ENCODE measurements at regions not wholly inside any gene's neighbourhood (a gene's known extent, or its start where the extent isn't known, plus 50 kb on each side); places are given as distances from the start of the nearest gene placed in this dataset.

DNA sequence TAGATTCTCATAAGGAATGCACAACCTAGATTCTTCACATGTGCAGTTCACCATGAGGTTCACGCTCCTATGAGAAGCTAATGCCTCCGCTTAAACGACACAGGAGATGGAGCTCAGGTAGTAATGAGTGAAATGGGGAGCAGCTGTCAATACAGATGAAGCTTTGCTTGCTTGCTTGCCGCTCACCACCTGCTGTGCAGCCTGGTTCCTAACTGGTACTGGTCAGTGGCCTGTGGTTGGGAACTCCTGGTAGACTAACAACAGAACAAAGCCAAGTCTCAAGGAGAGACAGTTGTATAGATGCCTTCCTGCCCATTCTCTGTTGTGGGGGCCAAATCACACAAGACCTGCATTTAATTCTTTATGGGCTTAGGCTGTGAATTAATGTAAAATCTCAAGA lies 449.2 kb upstream of the TNP1 start:
- no peaks in the 10 kb centered on the region for H3K79me2 ChIP-seq (ENCODE audit: low read depth)
- no TSS peak for BruUV-seq (replicated peaks)
- H3K4me1 ChIP-seq (replicated peaks; ENCODE audit: insufficient read depth), result 0 out of 2 replicates have a peak, but pooled peaks cover 1% of the 10 kb centered on the region

GRCh38 chr2:217307023-217307422 lies 447.2 kb upstream of the TNP1 start:
- CTCF ChIA-PET, result no interaction called here
- POLR2A ChIA-PET (ENCODE audit: unreplicated experiment), result no interaction called here
- Histone ChIP-seq H3K27ac (no peak overlapping the region), H3K4me1 (replicated peaks; ENCODE audit: insufficient read depth) (no peaks in the 10 kb centered on the region), H3K4me2 (no peak overlapping the region), H3K79me2 (ENCODE audit: low read depth) (no peaks in the 10 kb centered on the region), H4K20me1 (ENCODE audit: insufficient read depth) (no peaks in the 10 kb centered on the region), H3K9me2 (ENCODE audit: insufficient read depth) (no peaks in the 10 kb centered on the region), H3K9me3 (ENCODE audit: insufficient read depth, low read depth) (no peaks in the 10 kb centered on the region), H3K27me3 (ENCODE audit: insufficient read depth, low read depth) (no peaks in the 10 kb centered on the region), H3F3A (ENCODE audit: insufficient read depth, low read depth) (no peaks in the 10 kb centered on the region), H3K4me3 (no peak overlapping the region), H3K36me3 (ENCODE audit: low read depth) (no peaks in the 10 kb centered on the region), H2AFZ (no peak overlapping the region)
- no peak for DNase-seq
- intact Hi-C loops (cut with micrococcal nuclease; ENCODE audit: unreplicated experiment), result no loop called here
- BruUV-seq (replicated peaks), result no TSS peak
- TF ChIP-seq, protein P1, sequence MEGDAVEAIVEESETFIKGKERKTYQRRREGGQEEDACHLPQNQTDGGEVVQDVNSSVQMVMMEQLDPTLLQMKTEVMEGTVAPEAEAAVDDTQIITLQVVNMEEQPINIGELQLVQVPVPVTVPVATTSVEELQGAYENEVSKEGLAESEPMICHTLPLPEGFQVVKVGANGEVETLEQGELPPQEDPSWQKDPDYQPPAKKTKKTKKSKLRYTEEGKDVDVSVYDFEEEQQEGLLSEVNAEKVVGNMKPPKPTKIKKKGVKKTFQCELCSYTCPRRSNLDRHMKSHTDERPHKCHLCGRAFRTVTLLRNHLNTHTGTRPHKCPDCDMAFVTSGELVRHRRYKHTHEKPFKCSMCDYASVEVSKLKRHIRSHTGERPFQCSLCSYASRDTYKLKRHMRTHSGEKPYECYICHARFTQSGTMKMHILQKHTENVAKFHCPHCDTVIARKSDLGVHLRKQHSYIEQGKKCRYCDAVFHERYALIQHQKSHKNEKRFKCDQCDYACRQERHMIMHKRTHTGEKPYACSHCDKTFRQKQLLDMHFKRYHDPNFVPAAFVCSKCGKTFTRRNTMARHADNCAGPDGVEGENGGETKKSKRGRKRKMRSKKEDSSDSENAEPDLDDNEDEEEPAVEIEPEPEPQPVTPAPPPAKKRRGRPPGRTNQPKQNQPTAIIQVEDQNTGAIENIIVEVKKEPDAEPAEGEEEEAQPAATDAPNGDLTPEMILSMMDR (conservative IDR thresholded peaks at IDR 0.05), result no peak

More for the DNA sequence above, 449.2 kb upstream of the TNP1 start:
- intact Hi-C loops (cut with micrococcal nuclease; ENCODE audit: unreplicated experiment), result no loop called here
- Histone ChIP-seq H3K9me3 (ENCODE audit: insufficient read depth, low read depth) (no peaks in the 10 kb centered on the region), H2AFZ (no peak overlapping the region), H3K27me3 (ENCODE audit: insufficient read depth, low read depth) (no peaks in the 10 kb centered on the region), H3K4me3 (no peak overlapping the region), H3K4me2 (no peak overlapping the region), H3K9me2 (ENCODE audit: insufficient read depth) (no peaks in the 10 kb centered on the region), H4K20me1 (ENCODE audit: insufficient read depth) (no peaks in the 10 kb centered on the region), H3K36me3 (ENCODE audit: low read depth) (no peaks in the 10 kb centered on the region), H3K27ac (no peak overlapping the region), H3F3A (ENCODE audit: insufficient read depth, low read depth) (no peaks in the 10 kb centered on the region)
- ChIA-PET CTCF (no interaction called here), POLR2A (ENCODE audit: unreplicated experiment) (no interaction called here)
- DNase-seq, result no peak
- TF ChIP-seq EZH2 (IDR thresholded peaks at IDR 0.05; ENCODE audit: low read depth), result no peak
- TF ChIP-seq, protein P1 (conservative IDR thresholded peaks at IDR 0.05), result no peak

DNA sequence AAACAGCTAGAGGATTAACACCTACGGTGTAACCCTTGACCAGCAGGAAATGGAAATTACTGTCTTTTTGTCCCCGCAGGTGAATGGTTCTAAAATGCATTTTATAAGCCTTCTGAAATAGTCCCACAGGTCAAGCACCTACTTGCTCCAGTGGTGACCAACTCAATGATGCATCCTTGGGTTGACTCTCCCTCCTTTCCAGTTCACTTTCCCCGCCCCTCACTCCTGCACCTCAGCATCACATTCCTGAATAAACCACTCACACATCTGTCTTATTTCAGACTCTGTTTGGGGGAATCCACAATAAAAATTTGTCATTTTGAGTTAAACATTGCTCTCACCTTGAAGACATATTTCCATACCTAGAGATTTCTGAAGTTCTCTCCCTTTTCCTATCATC lies 446.0 kb upstream of the TNP1 start:
- no peak overlapping the region for H2AFZ ChIP-seq
- no peaks in the 10 kb centered on the region for H3F3A ChIP-seq (ENCODE audit: insufficient read depth, low read depth)
- no peak for DNase-seq
- no peak overlapping the region for H3K27ac ChIP-seq
- BruUV-seq (replicated peaks), result no TSS peak
- H3K27me3 ChIP-seq (ENCODE audit: insufficient read depth, low read depth), result no peaks in the 10 kb centered on the region
- no peaks in the 10 kb centered on the region for H3K4me1 ChIP-seq (replicated peaks; ENCODE audit: insufficient read depth)
- H3K36me3 ChIP-seq (ENCODE audit: low read depth), result no peaks in the 10 kb centered on the region
- ChIA-PET POLR2A (ENCODE audit: unreplicated experiment) (no interaction called here), CTCF (no interaction called here)
- H3K4me2 ChIP-seq, result no peak overlapping the region
- H3K79me2 ChIP-seq (ENCODE audit: low read depth), result no peaks in the 10 kb centered on the region
- no peaks in the 10 kb centered on the region for H4K20me1 ChIP-seq (ENCODE audit: insufficient read depth)
- intact Hi-C loops (cut with micrococcal nuclease; ENCODE audit: unreplicated experiment), result no loop called here
- no peaks in the 10 kb centered on the region for H3K9me3 ChIP-seq (ENCODE audit: insufficient read depth, low read depth)
- no peaks in the 10 kb centered on the region for H3K9me2 ChIP-seq (ENCODE audit: insufficient read depth)
- H3K4me3 ChIP-seq, result no peak overlapping the region
- TF ChIP-seq, protein P1 (conservative IDR thresholded peaks at IDR 0.05), result no peak
- TF ChIP-seq EZH2 (IDR thresholded peaks at IDR 0.05; ENCODE audit: low read depth), result no peak

All from PC-9 (cell line).